ENCODE measurements at regions not wholly inside any gene's neighbourhood (a gene's known extent, or its start where the extent isn't known, plus 50 kb on each side); places are given as distances from the start of the nearest gene placed in this dataset.

DNA sequence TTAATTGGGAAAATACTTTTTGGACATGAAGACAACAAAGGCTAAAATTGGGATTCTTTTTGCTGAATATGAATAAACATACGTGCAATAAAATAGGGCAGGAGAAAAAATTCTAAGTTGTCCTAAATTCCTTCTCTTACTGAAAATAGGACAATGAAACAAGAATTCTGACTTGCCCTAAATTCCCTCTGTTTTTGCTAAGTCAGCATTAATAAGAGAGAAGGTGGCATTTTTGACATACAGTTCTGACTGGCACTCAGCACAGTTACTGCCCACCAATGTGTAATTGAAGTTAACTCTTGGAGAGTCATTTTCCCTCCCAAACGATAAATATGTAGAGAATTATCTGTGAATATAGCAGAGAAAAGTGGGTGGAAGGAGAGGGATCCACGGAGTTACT lies 1021.1 kb upstream of the CDH8 start:
- Histone ChIP-seq H3K27me3 (no peaks in the 10 kb centered on the region), H3K4me1 (no peaks in the 10 kb centered on the region), H3K27ac (no peak overlapping the region), H3K9me3 (no peaks in the 10 kb centered on the region), H3K4me3 (no peak overlapping the region), H3K36me3 (ENCODE audit: low read depth, missing control alignments) (no peaks in the 10 kb centered on the region)
- no peak for DNase-seq
- WGBS, 2 donors: 77 to 83% methylated on average over 3 of the region's 3 CpGs
- TF ChIP-seq, protein P1, sequence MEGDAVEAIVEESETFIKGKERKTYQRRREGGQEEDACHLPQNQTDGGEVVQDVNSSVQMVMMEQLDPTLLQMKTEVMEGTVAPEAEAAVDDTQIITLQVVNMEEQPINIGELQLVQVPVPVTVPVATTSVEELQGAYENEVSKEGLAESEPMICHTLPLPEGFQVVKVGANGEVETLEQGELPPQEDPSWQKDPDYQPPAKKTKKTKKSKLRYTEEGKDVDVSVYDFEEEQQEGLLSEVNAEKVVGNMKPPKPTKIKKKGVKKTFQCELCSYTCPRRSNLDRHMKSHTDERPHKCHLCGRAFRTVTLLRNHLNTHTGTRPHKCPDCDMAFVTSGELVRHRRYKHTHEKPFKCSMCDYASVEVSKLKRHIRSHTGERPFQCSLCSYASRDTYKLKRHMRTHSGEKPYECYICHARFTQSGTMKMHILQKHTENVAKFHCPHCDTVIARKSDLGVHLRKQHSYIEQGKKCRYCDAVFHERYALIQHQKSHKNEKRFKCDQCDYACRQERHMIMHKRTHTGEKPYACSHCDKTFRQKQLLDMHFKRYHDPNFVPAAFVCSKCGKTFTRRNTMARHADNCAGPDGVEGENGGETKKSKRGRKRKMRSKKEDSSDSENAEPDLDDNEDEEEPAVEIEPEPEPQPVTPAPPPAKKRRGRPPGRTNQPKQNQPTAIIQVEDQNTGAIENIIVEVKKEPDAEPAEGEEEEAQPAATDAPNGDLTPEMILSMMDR (IDR thresholded peaks at IDR 0.05): no peak
- no peak for TF ChIP-seq POLR2A (IDR thresholded peaks at IDR 0.05)
- intact Hi-C loops (cut with DNase I; ENCODE audit: low total_unique reads): no loop called here

DNA sequence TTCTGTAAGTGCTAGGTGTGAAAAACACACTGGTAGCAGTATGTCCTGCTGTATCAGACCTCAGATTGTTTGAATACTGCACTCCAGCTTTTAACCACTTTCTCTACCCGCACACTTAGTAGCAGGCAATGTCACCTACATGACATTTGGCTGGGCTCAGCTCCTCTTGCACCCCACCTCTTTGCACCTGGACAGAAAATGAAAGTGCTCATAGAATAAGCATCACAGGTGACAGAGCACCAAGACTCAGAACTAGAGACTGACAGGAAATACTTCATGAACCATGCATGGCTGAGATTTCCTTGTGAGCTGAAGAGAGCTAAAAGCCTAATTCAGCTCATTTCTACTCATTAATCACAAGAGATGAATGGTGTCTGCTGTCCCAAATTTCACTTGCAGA lies 1014.2 kb upstream of the CDH8 start:
- intact Hi-C loops (cut with DNase I; ENCODE audit: low total_unique reads): no loop called here
- WGBS, 2 donors: 95 to 100% methylated on average over 1 of the region's 1 CpG
- Histone ChIP-seq H3K36me3 (ENCODE audit: low read depth, missing control alignments) (no peaks in the 10 kb centered on the region), H3K27ac (no peak overlapping the region), H3K4me3 (no peak overlapping the region), H3K9me3 (no peaks in the 10 kb centered on the region), H3K27me3 (no peaks in the 10 kb centered on the region), H3K4me1 (no peaks in the 10 kb centered on the region)
- DNase-seq: no peak
- TF ChIP-seq, protein P1 (IDR thresholded peaks at IDR 0.05): no peak

DNA sequence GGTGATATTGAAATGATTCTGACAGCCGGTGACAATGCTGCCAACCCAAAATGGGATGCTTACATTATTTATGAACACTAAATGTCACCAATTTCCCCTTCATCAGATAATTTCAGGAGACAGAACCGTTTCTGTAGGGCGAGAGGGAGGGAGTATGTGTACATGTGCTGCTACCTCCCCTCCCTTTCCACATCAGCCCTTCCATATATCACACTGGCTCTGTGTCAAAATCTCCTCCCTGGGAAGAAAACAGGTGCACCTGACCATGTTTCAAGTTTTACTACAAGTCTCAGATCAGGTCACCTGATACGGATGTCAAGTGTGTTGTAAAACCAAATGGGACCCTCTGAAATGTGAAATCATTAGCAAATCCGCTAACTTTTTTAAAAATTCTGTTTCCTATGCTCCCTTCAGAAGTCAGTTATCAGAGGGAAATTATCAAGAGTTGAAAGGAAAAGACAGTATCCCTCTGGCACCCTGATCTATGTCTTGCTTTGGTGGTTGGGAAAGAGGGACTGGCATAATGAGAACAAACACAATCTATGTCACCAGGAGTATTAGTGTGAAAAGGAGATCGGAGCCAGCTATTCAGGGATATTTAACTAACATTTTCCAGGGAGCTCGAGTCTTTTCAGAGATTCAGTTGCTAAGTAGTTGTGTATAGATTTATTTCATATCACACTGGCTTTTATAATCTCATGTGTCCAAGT lies 1002.3 kb upstream of the CDH8 start:
- H3K4me1 ChIP-seq: no peaks in the 10 kb centered on the region
- DNase-seq: no peak
- no peak overlapping the region for H3K27ac ChIP-seq
- intact Hi-C loops (cut with DNase I; ENCODE audit: low total_unique reads): no loop called here
- TF ChIP-seq, protein P1 (IDR thresholded peaks at IDR 0.05): no peak
- TF ChIP-seq POLR2A (IDR thresholded peaks at IDR 0.05): no peak
- no peaks in the 10 kb centered on the region for H3K27me3 ChIP-seq
- 66 to 68% methylated on average over 7 of the region's 7 CpGs for WGBS, 2 donors
- no peak overlapping the region for H3K4me3 ChIP-seq
- H3K36me3 ChIP-seq (ENCODE audit: low read depth, missing control alignments): no peaks in the 10 kb centered on the region
- H3K9me3 ChIP-seq: no peaks in the 10 kb centered on the region

DNA sequence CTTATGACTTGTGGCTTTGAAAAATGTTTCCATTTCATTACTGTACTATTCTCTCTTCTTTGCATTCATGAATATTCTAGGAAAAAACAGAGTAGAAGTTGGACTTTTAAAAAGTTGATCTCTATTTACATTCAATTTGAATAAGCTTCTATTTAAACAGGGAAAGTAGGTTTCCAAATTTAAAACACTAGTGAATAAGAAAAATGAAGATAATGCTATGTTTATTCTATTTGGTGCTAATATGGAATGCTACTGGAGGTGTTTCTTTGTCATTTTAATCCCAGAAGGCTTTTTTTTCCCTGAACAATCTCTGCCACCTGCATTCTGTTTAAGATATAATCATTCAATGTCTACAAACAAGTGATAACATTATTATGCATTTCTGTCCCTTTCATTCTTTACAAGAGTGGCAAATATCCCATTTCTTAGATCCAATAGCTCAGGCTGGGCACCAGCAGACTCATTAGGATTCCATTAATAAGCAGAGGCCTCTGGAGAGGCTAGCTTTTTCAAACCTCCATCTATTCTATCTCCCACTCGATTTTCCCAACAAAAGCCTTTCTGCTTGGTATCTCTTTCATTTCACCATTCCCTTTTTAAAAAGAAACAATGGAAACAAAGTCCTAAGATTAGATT lies 1001.6 kb upstream of the CDH8 start:
- H3K27ac ChIP-seq: no peak overlapping the region
- H3K36me3 ChIP-seq (ENCODE audit: low read depth, missing control alignments): no peaks in the 10 kb centered on the region
- no peaks in the 10 kb centered on the region for H3K9me3 ChIP-seq
- DNase-seq: no peak
- no peaks in the 10 kb centered on the region for H3K4me1 ChIP-seq
- H3K4me3 ChIP-seq: no peak overlapping the region
- 27 to 44% methylated on average over 1 of the region's 1 CpG for WGBS, 2 donors
- TF ChIP-seq, protein P1 (IDR thresholded peaks at IDR 0.05): no peak
- TF ChIP-seq POLR2A (IDR thresholded peaks at IDR 0.05): no peak
- intact Hi-C loops (cut with DNase I; ENCODE audit: low total_unique reads): no loop called here
- H3K27me3 ChIP-seq: no peaks in the 10 kb centered on the region

All from testis (tissue), 2 donors.